NB4 (cell line): ENCODE measurements at regions not wholly inside any gene's neighbourhood (a gene's known extent, or its start where the extent isn't known, plus 50 kb on each side); places are given as distances from the start of the nearest gene placed in this dataset.

ENCODE experiments used
- CTCF ChIP-seq: IDR thresholded peaks from one replicate; pipeline ENCODE4 v1.5.1; 2012; ENCODE audit warnings: low read depth, low read length
- MYC ChIP-seq: IDR thresholded peaks from 2 replicates; pipeline ENCODE4 v1.6.1; 2011; ENCODE audit warnings: low read depth, low read length
- POLR2A ChIP-seq: IDR thresholded peaks from 2 replicates; pipeline ENCODE4 v1.6.1; 2011; ENCODE audit warnings: mild to moderate bottlenecking; ENCODE audit not compliant: insufficient read length; ENCODE audit errors: extremely low read depth

GRCh38 chr12:114206525-114206924, 199.4 kb downstream of the TBX5 start:
- TF ChIP-seq CTCF (no peak), POLR2A (no peak), MYC (no peak)
